HepG2 (cell line): ENCODE measurements at regions not wholly inside any gene's neighbourhood (a gene's known extent, or its start where the extent isn't known, plus 50 kb on each side); places are given as distances from the start of the nearest gene placed in this dataset.

Source experiments
- CEBPG ChIP-seq: IDR thresholded peaks from 2 replicates; pipeline ENCODE4 v1.6.1; 2016
- CHD4 ChIP-seq: fragments of 200-600 bp; sonication (generic); IDR thresholded peaks from 2 replicates; pipeline ENCODE4 v1.7.0; 2017; ENCODE audit warnings: mild to moderate bottlenecking, low read length, borderline replicate concordance
- CTCF ChIP-seq: sonication (generic); formaldehyde crosslinking; IDR thresholded peaks from 2 replicates; pipeline ENCODE4 v1.5.0; 2020; ENCODE audit warnings: mild to moderate bottlenecking, missing genetic modification reagents, moderate library complexity
- EP300 ChIP-seq, 3 experiments: sonication (generic) in 1 of 3; formaldehyde crosslinking in 1 of 3; IDR thresholded peaks; 2 replicates each; pipeline versions ENCODE4 v1.5.1 to v1.6.1; 2011 to 2020; ENCODE audit warnings: low read depth in 2 of 3, low read length in 2 of 3, borderline replicate concordance in 1 of 3, improper control_type of control experiment in 1 of 3, mild to moderate bottlenecking in 1 of 3, missing genetic modification reagents in 1 of 3, moderate library complexity in 1 of 3
- KLF16 ChIP-seq, 2 experiments: sonication (generic) in 1 of 2; formaldehyde crosslinking in 1 of 2; IDR thresholded peaks; 2 replicates each; pipeline versions ENCODE4 v1.6.1 to v1.8.0; 2016 to 2023; ENCODE audit warnings: missing genetic modification reagents in 2 of 2, missing compliant biosample characterization in 1 of 2
- PHF20 ChIP-seq: sonication (generic); formaldehyde crosslinking; IDR thresholded peaks from 2 replicates; pipeline ENCODE4 v1.5.0; 2020; ENCODE audit warnings: mild to moderate bottlenecking, missing genetic modification reagents
- RBFOX2 ChIP-seq: fragments of 200-400 bp; formaldehyde crosslinking; IDR thresholded peaks from 2 replicates; pipeline ENCODE4 v1.6.1; 2017; ENCODE audit warnings: low read depth, mild to moderate bottlenecking, low read length
- USF2 ChIP-seq, 2 experiments: sonication (generic) in 1 of 2; formaldehyde crosslinking in 1 of 2; IDR thresholded peaks; 2 replicates each; pipeline versions ENCODE4 v1.5.1 to v1.6.1; 2011 to 2020; ENCODE audit warnings: borderline replicate concordance in 1 of 2, low read depth in 1 of 2, low read length in 1 of 2, mild to moderate bottlenecking in 1 of 2, missing genetic modification reagents in 1 of 2, moderate library complexity in 1 of 2
- ZFP36 ChIP-seq: fragments of 150-350 bp; IDR thresholded peaks from 2 replicates; pipeline ENCODE4 v1.6.1; 2018; ENCODE audit warnings: borderline replicate concordance, low read length, low read depth; ENCODE audit not compliant: partially characterized antibody
- ZNF644 ChIP-seq: IDR thresholded peaks from 2 replicates; pipeline ENCODE4 v1.6.1; 2016; ENCODE audit warnings: low read depth
- ZSCAN20 ChIP-seq: sonication (generic); formaldehyde crosslinking; IDR thresholded peaks from 2 replicates; pipeline ENCODE4 v1.4.0; 2020; ENCODE audit warnings: missing genetic modification reagents, mild to moderate bottlenecking, borderline replicate concordance

- TF ChIP-seq RBFOX2 (no peak), CTCF (CRISPR knock-in tag) (no peak), ZFP36 (no peak), KLF16 (CRISPR knock-in tag; IDR thresholded peaks at IDR 0.05) (no peak), PHF20 (no peak), CHD4 (no peak), ZSCAN20 (CRISPR knock-in tag) (no peak), USF2 (IDR thresholded peaks at IDR 0.05; ENCODE audit: low read depth, low read length) (no peak), USF2 (CRISPR knock-in tag; IDR thresholded peaks at IDR 0.05; ENCODE audit: borderline replicate concordance) (no peak), CEBPG (no peak), ZNF644 (CRISPR knock-in tag) (no peak), EP300 (IDR thresholded peaks at IDR 0.05; ENCODE audit: low read depth in 2 of 2, low read length in 2 of 2) (no peak), EP300 (CRISPR knock-in tag; IDR thresholded peaks at IDR 0.05; ENCODE audit: borderline replicate concordance) (no peak)
Measured at GRCh38 chr10:52491246-52491995, 177.3 kb downstream of the DKK1 start.
